HG02970 (cell line): ENCODE measurements at regions not wholly inside any gene's neighbourhood (a gene's known extent, or its start where the extent isn't known, plus 50 kb on each side); places are given as distances from the start of the nearest gene placed in this dataset.
"Not testable (repeated sequence)": the region's sequence is repeated elsewhere in the genome, so short reads cannot be mapped to it uniquely, and the experiment has no call there.

ENCODE experiments used
- ATAC-seq: cut with Tn5 transposase; IDR thresholded peaks from one replicate; pipeline ENCODE4 v1.9.1; 2021; ENCODE audit warnings: mild to moderate bottlenecking, moderate library complexity, moderate number of reproducible peaks; ENCODE audit not compliant: unreplicated experiment, low FRiP score

DNA sequence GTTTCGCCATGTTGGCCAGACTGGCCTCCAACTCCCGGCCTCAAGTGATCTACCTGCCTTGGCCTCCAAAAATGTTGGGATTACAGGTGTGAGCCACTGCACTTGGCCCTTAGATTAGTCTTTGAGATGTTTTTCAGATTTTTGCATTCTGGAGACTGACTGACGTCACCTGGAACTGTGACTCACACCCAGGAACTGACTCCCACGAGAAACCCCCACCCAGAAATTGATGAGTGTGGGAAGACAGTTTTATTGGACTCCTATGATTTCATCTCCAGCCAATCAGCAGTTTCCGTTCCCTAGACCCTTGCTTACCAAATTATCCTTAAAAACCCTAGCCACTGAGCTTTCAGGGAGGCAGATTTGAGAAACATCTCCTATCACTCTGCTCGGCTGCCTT, 867.3 kb downstream of the TYW1 start:
- ATAC-seq, result no peak

DNA sequence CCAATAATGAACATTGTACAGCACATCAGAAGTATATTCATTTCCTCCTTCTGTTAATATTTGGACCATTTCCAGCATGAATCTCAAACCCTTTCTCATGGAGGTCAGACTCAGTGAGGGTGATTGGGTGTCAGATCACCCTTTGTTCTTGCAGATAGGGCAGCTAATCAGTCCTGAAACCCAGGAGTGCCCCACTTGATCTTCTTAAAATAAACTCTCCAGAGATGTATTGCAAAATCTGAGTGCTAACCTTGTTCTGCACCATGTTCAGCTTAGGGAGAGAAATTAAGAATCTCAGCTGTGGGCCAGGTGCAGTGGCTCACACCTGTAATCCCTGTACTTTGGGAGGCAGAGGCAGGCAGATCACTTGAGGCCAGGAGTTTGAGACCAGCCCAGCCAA, 869.4 kb downstream of the TYW1 start:
- no peak for ATAC-seq

DNA sequence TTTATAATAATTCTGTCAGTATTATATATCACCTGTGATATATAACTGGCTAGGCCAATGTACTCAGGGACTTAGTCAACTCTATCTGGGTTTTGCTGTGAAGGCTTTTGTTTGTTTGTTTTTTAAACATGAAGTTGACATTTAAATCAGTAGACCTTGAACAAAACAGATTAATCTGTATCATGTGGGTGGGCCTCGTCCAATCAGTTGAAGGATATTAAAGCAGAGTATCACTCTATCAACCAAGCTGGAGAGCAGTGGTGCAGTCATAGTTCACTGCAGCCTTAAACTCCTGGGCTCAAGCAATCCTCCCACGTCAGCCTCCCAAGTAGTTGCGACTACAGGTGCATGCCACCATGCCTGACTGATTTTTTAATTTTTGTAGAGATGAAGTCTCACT, 870.2 kb downstream of the TYW1 start:
- no peak for ATAC-seq

DNA sequence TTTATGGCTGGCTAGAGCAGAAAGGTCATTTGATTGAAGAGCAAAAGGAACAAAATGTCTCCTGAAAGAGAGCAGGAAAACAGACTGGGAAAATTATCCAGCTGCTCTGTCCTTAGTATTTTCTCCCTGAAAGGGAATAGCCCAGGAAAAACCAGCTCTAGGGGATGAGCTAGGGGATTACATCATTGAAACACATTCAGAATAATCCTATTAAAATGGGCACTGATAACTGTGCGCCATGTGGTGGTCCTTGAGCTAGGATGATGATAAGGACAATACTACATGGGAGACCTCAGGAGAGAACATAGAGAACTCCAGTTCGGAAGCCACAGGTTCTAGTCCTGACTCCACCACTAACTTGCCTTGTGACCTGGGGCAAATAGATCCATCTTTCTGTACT, 873.8 kb downstream of the TYW1 start:
- ATAC-seq, result no peak

DNA sequence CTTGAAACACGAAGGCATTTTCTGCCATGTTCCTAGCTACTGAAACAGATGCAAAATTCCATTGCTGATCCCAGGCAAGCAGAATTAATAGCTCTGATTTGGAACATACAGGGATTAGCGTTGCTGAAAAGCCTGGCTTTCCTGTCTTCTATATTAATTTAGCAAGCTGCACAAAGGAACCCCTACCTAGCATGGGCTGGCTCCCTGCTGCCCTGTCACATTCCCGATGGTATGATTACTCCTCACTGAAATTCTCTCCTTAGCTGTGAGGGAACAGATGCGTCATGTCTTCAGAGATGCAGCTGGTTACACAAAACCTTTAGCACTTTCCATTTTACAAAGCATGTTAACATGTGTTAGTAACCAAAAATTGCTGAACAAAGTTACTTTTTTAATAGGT, 878.9 kb downstream of the TYW1 start:
- no peak for ATAC-seq

DNA sequence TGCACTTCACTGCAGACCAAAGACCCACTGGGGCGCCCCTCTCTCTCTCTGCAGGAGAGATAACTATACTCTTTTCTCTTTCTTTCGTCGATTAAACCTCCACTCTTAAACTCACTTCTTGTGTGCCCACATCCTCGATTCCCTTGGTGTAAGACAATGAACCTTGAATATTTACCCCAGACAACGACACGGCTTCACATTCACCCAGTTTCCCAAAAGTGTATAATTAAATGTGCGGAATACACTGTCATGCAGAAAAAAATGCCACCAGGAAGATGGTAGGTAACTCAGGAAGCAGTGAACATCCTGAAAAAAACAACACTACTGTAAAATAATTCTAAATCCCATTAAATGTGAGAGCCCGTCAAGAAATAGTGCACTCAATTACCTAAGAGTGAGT, 882.2 kb downstream of the TYW1 start:
- ATAC-seq, result no peak

DNA sequence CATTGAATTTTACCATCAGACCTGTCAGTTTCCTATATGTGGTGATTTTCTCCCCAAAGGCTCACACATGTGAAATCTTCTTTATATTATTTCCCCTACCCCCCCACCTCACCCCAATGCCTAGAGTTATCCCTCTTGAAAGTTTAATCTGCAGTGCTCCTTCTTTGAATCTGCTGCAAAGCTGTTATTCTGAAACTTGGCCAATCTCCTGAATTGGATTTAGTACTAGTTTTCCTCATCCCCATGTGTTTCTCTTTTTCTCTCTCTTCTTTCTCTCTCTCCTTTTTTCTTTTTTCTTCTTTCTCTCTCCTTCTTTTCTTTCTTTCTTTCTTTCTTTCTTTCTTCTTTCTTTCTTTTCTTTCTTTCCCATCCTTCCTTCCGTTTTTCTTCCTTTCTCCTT, 886.2 kb downstream of the TYW1 start:
- no peak for ATAC-seq

DNA sequence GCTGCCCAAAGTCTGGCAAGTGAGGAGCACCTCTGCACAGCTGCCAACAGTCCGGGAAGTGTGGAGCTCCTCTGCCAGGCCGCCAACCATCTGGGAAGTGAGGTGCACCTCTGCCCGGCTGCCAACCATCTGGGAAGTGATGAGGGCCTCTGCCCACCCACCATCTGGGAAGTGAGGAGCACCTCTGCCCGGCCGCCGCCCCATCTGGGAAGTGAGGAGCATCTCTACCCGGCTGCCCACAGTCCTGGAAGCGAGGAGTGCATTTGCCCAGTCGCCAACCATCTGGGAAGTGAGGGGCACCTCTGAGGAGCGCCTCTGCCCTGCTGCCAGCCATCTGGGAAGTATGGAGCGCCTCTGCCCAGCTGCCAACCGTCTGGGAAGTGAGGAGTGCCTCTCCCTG, 893.7 kb downstream of the TYW1 start:
- ATAC-seq, result no peak

DNA sequence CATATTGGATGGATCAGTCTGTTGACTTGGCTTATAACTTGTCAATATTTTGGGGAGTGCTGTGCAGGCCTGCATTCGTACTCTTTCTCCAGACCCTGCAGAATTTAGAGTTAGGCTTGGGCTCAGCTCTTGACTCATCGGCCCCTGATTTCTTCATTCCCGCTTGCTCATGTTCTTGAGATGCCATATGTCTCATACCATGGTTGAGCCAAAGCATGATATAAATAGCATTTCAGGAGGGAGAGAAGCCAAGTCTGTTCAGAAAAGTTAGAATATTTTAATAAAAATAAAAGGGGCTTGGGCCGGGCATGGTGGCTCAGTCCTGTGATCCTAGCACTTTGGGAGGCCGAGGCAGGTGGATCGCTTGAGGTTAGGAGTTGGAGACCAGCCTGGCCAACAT, 898.1 kb downstream of the TYW1 start:
- no peak for ATAC-seq

DNA sequence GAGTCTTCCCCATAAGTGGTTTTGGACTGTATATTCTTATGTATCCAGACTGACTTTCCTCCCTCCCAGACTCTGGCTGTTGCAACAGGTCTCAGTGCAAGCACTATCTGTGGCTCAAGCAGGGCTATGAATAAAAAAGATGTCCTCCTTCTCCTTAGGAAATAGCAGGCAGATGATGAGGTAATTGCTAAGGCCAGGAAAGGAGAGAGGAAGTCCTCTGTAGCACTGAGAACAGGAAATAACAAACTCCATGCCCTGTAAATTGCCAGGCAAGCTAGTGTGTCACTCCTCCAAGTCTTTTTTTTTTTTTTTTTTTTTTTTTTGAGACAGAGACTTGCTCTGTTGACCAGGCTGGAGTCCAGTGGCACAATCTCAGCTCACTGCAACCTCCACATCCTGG, 900.1 kb downstream of the TYW1 start:
- ATAC-seq, result no peak

DNA sequence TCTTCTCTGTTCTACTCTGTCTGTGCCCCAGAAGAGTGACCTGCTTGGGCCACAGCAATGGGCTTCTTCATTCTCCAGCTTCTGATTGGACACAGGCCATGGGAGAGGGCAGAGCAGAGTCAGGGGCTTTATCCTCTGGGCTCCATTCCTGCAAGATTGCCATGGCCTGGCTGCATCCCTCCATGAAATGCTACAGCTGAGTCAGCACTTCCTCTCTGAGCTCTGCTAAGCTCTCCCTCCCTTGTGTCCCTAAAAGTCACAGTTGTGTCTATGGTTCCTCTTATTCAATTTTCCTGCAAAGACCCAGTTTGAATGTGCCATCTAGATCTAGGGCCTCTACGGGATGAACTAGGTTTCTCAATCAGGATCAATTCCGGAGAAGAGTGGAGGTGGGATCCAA, 903.8 kb downstream of the TYW1 start:
- ATAC-seq, result no peak

DNA sequence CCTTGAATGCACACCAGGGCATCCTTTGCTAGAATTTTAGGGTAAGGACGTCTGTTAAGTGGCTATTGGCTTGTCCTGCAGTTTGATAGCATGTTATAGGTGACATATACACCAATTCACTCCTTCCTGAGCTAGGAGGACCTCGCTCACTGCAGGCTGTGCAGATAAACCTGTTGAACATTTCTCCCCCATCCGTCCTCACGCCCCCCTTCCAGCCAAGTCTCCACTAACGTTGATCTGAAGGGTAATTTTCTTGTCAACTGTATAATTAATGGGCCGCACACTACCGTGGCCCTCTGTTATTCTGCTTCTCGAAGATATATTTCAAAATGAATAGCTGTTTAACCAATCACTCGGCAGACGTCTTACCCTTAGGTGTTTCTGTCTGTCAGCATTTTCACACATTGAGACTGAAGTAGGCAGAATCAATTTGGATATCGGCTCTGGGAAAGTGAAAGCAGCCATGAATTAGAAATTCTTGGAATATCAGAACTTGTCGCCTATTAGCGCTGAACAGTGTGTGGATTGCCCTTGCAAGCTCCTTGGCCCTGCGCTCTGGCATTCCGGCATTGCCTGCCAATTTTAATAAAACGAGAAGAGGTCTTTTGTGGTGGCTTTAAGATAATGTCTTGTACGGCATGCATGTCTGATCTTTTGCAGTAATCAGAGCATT, 905.3 kb downstream of the TYW1 start:
- no peak for ATAC-seq

DNA sequence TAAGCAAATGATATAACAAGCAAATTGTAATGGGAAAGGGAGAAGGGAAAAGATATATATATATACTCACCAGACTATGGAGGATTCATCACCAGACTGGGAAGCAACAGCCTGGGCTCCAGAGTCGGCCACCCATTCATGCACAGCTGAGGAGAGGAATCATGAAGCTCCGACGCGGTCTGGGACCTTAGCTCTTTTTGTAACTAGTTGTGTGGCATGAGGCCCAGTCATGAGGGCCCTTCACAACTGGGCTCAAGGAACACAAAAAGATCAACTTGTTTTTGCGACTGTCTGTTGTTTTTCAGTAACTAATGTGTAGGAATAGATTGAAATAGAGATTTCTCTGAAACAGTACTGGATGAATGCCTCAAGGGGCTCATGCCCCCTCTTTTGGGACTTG, 911.2 kb downstream of the TYW1 start:
- ATAC-seq, result no peak

DNA sequence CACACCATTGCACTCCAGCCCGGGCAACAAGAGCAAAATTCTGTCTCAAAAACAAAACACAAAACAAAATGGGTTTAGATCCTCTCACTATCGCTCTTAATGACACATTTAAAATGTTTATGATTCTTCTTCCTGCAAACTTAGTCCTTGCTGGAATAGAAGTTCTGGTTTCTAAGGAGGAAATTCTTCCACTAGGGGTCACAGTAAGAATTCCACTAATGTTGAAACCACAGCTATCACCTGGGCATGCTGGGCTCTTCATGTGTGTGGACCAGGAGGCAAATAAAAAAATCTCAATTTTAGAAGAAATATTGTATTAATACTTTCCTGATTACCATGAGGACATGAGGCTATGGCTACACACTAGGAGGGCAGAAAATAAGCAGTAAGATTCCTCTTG, 915.8 kb downstream of the TYW1 start:
- no peak for ATAC-seq

DNA sequence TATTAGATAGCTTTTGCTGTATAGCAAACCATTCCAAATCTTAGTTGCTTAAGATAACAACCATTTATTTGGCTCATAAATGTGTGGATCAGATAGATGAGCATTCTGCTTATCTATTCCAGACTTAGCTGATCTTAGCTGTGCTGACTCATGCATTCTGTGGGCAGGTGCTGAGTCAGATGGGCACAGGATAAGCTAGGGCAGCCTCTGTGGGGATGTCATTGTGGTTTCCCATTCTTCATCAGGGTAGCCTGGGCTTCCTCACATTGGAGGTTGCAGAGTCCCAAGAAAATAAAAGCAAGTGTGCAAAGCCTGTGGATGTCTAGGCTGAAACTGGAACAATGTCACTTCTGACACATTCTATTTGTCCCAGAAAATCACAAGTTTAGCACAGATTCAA, 917.0 kb downstream of the TYW1 start:
- ATAC-seq, result no peak

DNA sequence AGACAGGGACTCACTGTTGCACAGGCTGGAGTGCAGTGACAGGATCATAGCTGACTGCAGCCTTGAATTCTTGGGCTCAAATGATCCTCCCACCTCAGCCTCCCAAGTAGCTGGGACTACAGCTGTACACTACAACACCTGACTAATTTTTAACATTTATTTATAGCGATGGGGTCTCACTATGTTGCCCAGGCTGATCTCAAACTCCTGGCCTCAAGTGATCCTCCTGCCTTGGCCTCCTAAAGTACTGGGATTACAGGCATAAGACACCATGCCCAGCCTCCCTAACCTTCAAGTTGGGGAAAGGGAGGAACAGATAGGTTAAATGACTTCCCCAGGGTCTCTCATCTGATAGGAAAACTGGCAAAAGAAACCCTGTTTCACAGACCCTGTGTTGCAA, 919.5 kb downstream of the TYW1 start:
- not testable (repeated sequence) for ATAC-seq

DNA sequence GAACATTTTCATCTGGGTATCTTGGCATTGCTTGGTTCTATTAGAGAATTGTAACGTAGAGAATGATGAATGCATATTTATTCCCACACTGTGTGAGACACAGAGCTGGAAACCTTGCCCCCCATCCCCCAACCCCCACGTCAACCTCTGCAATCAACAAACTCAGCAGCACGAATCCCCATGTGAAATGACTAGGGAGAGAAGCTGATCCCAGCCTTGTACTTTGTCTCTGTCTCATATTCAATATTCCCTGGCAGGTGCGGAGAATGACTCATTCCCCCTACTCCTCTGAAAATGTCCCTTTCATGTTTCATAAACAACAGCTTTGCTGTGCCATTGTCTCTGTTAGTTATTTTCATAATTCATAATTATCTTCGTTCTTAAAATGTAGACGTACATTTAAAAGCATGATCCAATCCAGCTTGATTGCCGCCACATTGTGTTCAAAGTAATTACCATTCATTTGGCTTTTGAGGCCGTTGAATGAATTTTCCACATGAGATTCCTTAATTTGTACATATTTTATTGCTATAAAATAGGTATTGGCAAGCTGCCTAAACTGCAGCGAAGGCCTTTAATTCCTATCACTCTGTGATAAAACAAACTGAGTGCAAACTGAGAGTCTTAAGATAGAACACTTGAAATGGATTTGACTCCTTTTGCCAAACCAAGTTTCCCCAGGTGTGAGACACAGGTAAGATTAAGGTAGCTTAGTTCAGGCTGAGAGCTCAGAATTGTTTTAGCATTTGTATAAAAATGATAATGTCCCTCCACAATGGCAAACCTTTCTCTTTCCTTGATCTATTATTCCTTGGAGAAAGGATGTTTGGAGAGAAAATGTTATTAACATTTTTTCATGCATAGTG, 920.2 kb downstream of the TYW1 start:
- ATAC-seq, result no peak

DNA sequence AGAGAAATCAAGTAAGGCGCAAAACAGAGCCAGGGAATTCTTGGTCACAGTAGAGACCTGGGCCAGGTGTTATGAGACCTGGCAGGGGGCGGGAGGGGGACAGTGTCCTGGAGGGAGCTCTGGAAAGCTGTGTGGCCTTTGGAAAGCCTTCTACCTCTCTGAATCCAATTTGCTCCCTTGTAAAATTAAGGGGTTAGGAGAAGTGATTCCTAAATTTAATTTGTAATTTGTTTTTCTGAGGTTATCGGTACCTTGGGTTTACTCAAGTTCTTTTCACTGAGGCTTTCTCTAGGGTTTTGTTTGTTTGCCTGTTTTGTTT, 920.8 kb downstream of the TYW1 start:
- ATAC-seq, result no peak

DNA sequence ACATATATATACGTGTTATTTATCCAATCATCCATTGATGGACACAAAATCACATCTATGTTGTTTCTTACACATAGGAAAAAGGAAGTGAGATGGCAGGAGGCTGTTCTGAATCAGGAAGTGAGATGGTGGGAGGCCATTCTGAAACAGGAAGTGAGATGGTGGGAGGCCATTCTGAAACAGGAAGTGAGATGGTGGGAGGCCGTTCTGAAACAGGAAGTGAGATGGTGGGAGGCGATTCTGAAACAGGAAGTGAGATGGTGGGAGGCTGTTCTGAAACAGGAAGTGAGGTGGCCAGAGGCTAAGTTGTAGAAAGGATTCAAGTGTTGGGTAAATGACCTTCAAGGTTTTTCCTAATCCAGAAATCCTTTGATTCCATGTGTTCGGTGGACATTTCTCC, 921.5 kb downstream of the TYW1 start:
- ATAC-seq, result no peak

DNA sequence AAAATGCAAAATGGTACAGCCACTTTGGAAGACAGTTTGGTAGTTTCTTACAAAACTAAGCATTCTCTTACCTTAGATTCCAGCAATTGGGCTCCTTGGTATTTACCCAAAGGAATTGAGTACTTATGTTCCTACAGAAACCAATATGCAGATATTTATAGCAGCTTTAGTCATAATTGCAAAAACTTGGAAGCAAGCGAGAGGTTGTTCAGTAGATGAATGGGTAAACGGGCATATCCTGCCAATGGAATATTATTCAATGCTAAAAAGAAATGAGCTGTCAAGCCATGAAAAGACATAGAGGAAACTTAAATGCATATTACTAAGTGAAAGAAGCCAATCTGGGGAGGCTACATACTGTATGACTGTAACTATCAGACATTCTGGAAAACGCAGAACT, 926.7 kb downstream of the TYW1 start:
- no peak for ATAC-seq

DNA sequence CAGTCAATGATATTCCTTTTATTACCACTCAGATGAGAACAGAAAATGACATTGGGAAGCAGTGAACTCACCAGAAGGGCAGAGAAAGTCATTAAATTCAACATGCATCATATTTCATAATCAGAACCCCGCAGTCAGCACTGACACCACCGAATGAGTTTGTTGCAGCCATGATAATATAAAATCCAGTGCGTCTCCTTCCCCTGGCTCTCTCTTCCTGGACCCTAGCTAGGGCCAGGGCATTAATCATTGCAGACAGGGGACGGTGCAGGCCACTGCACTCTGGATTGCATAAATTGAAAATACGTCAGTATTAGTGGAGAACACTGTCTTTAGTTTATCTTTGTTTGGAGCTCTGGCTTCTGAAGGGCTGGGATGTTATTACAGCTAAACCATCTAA, 931.5 kb downstream of the TYW1 start:
- no peak for ATAC-seq

DNA sequence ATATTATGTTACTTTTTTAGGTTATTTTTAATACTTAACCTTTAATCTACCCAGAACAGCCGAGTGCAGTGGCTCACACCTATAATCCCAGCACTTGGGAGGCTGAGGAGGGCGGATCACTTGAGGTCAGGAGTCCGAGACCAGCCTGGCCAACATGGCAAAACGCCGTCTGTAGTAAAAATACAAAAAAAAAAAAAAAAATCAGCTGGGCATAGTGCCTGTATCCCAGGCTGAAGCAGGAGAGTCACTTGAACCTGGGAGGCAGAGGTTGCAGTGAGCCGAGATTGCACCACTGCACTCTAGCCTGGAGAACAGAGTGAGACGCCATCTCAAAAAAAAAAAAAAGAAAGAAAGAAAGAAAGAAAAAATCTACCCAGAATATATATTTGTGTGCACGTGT, 939.8 kb downstream of the TYW1 start:
- not testable (repeated sequence) for ATAC-seq
